Uterus (tissue), 2 donors: ENCODE measurements at regions not wholly inside any gene's neighbourhood (a gene's known extent, or its start where the extent isn't known, plus 50 kb on each side); places are given as distances from the start of the nearest gene placed in this dataset.

ENCODE experiments used
- POLR2A ChIP-seq, 2 donors: fragments of 450-650 bp; IDR thresholded peaks; one replicate each; pipeline ENCODE4 v1.6.1; 2016; ENCODE audit warnings: antibody characterized with exemption in 2 of 2, mild to moderate bottlenecking in 1 of 2, moderate library complexity in 1 of 2
- TF ChIP-seq, protein P1 (sequence below), 4 experiments: fragments of 200-600 bp in 2 of 4; fragments of 450-650 bp in 2 of 4; sonication (generic) in 2 of 4; IDR thresholded peaks; one replicate each; pipeline ENCODE4 v1.5.1; 2016 to 2019; ENCODE audit warnings: antibody characterized with exemption in 4 of 4, mild to moderate bottlenecking in 2 of 4, moderate library complexity in 1 of 4

DNA sequence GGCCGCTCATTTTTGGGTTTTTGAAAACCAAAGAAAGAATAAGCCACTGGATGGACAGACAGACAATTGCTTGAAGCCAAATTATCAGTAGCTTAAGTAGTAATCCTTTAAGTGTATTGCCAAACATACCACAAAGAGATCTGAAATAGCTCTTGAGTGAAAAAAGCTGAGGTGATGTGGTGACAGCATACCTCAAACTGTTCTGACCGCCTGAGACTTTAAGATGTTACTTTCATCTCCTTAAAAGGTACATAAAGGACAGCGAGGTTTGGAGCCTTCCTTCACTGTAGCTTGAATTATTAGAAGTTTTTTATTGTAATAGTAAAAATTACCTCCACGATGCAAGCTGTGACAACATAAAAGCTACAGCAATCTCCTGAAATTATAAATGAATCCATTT is 271.5 kb upstream of the FAM241A start:
- TF ChIP-seq, protein P1, sequence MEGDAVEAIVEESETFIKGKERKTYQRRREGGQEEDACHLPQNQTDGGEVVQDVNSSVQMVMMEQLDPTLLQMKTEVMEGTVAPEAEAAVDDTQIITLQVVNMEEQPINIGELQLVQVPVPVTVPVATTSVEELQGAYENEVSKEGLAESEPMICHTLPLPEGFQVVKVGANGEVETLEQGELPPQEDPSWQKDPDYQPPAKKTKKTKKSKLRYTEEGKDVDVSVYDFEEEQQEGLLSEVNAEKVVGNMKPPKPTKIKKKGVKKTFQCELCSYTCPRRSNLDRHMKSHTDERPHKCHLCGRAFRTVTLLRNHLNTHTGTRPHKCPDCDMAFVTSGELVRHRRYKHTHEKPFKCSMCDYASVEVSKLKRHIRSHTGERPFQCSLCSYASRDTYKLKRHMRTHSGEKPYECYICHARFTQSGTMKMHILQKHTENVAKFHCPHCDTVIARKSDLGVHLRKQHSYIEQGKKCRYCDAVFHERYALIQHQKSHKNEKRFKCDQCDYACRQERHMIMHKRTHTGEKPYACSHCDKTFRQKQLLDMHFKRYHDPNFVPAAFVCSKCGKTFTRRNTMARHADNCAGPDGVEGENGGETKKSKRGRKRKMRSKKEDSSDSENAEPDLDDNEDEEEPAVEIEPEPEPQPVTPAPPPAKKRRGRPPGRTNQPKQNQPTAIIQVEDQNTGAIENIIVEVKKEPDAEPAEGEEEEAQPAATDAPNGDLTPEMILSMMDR (IDR thresholded peaks at IDR 0.05): no peak
- TF ChIP-seq POLR2A (IDR thresholded peaks at IDR 0.05): no peak
